Inferior parietal cortex (tissue), 1 donor: ENCODE measurements at regions not wholly inside any gene's neighbourhood (a gene's known extent, or its start where the extent isn't known, plus 50 kb on each side); places are given as distances from the start of the nearest gene placed in this dataset.
"Not testable (repeated sequence)": the region's sequence is repeated elsewhere in the genome, so short reads cannot be mapped to it uniquely, and the experiment has no call there.

Source experiments
- DNase-seq: peaks from one replicate; pipeline ENCODE4 v3.0.0-alpha.2; 2016; ENCODE audit errors: extremely low spot score

- DNase-seq = no peak
Measured at GRCh38 chr15:24150542-24150941, 463.4 kb upstream of the NDN start.

- not testable (repeated sequence) for DNase-seq
Measured at GRCh38 chr15:24158306-24158705, 471.2 kb upstream of the NDN start.

GRCh38 chr15:24165512-24165911 is 478.4 kb upstream of the NDN start:
- DNase-seq = not testable (repeated sequence)

- DNase-seq = not testable (repeated sequence)
Measured at GRCh38 chr15:24202297-24202696, 473.3 kb upstream of the NPAP1 start.

GRCh38 chr15:24211742-24212476 is 463.7 kb upstream of the NPAP1 start:
- not testable (repeated sequence) for DNase-seq

GRCh38 chr15:24223739-24224138 is 451.8 kb upstream of the NPAP1 start:
- no peak for DNase-seq

- no peak for DNase-seq
Measured at GRCh38 chr15:24224161-24224560, 451.4 kb upstream of the NPAP1 start.

- not testable (repeated sequence) for DNase-seq
Measured at GRCh38 chr15:24228922-24229321, 446.7 kb upstream of the NPAP1 start.

- DNase-seq = not testable (repeated sequence)
Measured at GRCh38 chr15:24233134-24233533, 442.4 kb upstream of the NPAP1 start.

GRCh38 chr15:24240580-24240979 is 435.0 kb upstream of the NPAP1 start:
- DNase-seq = not testable (repeated sequence)

GRCh38 chr15:24259106-24259505 is 416.5 kb upstream of the NPAP1 start:
- DNase-seq = peak; percentile 1

- not testable (repeated sequence) for DNase-seq
Measured at GRCh38 chr15:24260407-24260806, 415.2 kb upstream of the NPAP1 start.

GRCh38 chr15:24260854-24261253 is 414.7 kb upstream of the NPAP1 start:
- not testable (repeated sequence) for DNase-seq

GRCh38 chr15:24268536-24269165 is 406.9 kb upstream of the NPAP1 start:
- DNase-seq = not testable (repeated sequence)

- no peak for DNase-seq
Measured at GRCh38 chr15:24269166-24269571, 406.4 kb upstream of the NPAP1 start.

GRCh38 chr15:24269923-24270322 is 405.7 kb upstream of the NPAP1 start:
- no peak for DNase-seq

- not testable (repeated sequence) for DNase-seq
Measured at GRCh38 chr15:24271496-24272244, 403.9 kb upstream of the NPAP1 start.

- DNase-seq = no peak
Measured at GRCh38 chr15:24292837-24293236, 382.7 kb upstream of the NPAP1 start.

GRCh38 chr15:24300804-24301368 is 374.7 kb upstream of the NPAP1 start:
- DNase-seq = not testable (repeated sequence)

GRCh38 chr15:24301999-24302398 is 373.6 kb upstream of the NPAP1 start:
- DNase-seq = not testable (repeated sequence)

- DNase-seq = not testable (repeated sequence)
Measured at GRCh38 chr15:24304747-24305146, 370.8 kb upstream of the NPAP1 start.

GRCh38 chr15:24305643-24306042 is 369.9 kb upstream of the NPAP1 start:
- not testable (repeated sequence) for DNase-seq
